ENCODE measurements at regions not wholly inside any gene's neighbourhood (a gene's known extent, or its start where the extent isn't known, plus 50 kb on each side); places are given as distances from the start of the nearest gene placed in this dataset.

DNA sequence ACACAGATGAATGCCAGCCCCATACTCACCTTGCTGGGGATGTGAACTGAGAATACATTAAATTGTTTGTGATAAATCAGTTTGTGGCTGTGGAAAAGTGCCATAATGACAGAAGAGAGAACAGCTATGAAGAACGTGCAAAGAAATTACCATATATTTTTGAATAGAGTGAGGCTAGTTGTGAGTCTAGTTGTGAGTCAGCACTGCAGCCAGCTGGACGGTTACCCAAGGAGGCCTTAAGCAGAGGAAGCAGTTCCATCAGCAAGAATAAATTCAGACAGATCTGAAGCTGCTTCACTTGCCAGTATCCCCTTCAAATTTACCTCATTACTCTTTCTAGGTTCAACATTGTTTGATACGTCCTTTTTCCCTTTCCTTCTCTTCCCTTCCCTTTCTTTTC is 446.0 kb downstream of the MTRR start:
- TF ChIP-seq, protein P1, sequence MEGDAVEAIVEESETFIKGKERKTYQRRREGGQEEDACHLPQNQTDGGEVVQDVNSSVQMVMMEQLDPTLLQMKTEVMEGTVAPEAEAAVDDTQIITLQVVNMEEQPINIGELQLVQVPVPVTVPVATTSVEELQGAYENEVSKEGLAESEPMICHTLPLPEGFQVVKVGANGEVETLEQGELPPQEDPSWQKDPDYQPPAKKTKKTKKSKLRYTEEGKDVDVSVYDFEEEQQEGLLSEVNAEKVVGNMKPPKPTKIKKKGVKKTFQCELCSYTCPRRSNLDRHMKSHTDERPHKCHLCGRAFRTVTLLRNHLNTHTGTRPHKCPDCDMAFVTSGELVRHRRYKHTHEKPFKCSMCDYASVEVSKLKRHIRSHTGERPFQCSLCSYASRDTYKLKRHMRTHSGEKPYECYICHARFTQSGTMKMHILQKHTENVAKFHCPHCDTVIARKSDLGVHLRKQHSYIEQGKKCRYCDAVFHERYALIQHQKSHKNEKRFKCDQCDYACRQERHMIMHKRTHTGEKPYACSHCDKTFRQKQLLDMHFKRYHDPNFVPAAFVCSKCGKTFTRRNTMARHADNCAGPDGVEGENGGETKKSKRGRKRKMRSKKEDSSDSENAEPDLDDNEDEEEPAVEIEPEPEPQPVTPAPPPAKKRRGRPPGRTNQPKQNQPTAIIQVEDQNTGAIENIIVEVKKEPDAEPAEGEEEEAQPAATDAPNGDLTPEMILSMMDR (IDR thresholded peaks at IDR 0.05 in 8 of 11, conservative IDR thresholded peaks at IDR 0.05 in 3 of 11) = no peak
- TF ChIP-seq POLR2AphosphoS5 (IDR thresholded peaks at IDR 0.05) (no peak), POLR2A (IDR thresholded peaks at IDR 0.05) (no peak)
